ENCODE measurements at regions not wholly inside any gene's neighbourhood (a gene's known extent, or its start where the extent isn't known, plus 50 kb on each side); places are given as distances from the start of the nearest gene placed in this dataset.

DNA sequence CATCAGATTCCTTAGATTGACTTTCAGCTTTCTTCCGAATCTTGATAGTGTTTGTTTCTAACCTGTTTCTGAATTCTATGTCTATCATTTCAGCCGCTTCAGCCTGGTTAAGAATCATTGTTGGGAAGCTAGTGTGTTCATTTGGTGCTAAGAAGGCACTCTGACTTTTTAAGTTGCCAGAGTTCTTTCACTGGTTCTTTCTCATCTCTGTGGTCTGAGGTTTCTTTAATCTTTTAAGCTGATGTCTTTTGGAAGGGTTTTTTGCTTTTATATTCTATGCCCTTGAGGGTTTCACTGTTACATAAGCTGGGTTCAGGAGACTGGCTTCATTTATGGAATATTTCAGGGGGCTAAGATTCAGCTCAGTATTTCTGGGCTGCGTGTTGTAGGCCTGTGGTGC lies 104.5 kb upstream of the PRSS58 start:
- TF ChIP-seq, protein P1, sequence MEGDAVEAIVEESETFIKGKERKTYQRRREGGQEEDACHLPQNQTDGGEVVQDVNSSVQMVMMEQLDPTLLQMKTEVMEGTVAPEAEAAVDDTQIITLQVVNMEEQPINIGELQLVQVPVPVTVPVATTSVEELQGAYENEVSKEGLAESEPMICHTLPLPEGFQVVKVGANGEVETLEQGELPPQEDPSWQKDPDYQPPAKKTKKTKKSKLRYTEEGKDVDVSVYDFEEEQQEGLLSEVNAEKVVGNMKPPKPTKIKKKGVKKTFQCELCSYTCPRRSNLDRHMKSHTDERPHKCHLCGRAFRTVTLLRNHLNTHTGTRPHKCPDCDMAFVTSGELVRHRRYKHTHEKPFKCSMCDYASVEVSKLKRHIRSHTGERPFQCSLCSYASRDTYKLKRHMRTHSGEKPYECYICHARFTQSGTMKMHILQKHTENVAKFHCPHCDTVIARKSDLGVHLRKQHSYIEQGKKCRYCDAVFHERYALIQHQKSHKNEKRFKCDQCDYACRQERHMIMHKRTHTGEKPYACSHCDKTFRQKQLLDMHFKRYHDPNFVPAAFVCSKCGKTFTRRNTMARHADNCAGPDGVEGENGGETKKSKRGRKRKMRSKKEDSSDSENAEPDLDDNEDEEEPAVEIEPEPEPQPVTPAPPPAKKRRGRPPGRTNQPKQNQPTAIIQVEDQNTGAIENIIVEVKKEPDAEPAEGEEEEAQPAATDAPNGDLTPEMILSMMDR (IDR thresholded peaks at IDR 0.05) = no peak
- Histone ChIP-seq H3K4me3 (ENCODE audit: low read depth in 1 of 2, low read length in 1 of 2) (no peak overlapping the region), H3K4me1 (ENCODE audit: control insufficient read depth in 1 of 2, insufficient read depth in 1 of 2, low read depth in 1 of 2, low read length in 1 of 2) (peaks cover 0 to 5% of the 10 kb centered on the region in 2 experiments), H3K36me3 (no peaks in the 10 kb centered on the region), H3K9me3 (no peaks in the 10 kb centered on the region), H3K27me3 (no peaks in the 10 kb centered on the region), H3K27ac (no peak overlapping the region)

DNA sequence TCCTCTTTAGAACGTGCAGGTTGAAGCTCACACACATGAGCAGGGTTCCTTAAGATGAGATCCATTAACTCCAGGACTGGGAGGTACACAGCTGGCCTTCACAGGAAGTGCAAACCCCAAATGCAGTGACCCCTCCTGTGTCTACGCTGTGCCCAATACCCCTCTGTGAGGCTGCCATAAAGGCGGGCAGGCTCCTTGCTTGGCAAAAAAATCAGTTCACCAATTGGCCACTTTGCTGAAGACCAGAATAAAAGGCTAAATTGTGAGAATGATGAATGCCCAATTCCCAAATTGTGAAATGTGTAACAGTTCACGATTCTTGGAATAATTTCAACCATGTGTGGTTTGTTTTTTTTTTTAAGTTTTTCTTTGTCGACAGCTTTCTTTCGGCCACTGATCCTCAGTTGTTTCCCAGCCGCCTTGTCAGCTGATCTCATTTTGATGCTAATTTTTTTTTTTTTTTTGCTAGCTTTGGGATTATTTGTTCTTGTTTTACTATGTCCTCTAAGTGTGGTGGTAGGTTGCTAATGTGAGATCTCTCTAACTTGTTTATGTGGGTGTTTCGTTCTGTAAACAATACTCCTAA lies 101.9 kb upstream of the PRSS58 start:
- TF ChIP-seq, protein P1 (IDR thresholded peaks at IDR 0.05) = no peak
- H3K27me3 ChIP-seq = no peaks in the 10 kb centered on the region
- H3K36me3 ChIP-seq = no peaks in the 10 kb centered on the region
- H3K4me3 ChIP-seq (ENCODE audit: low read depth in 1 of 2, low read length in 1 of 2) = no peak overlapping the region
- no peak overlapping the region for H3K27ac ChIP-seq
- H3K9me3 ChIP-seq = no peaks in the 10 kb centered on the region
- H3K4me1 ChIP-seq (ENCODE audit: control insufficient read depth in 1 of 2, insufficient read depth in 1 of 2, low read depth in 1 of 2, low read length in 1 of 2) = peaks cover 0 to 5% of the 10 kb centered on the region in 2 experiments

DNA sequence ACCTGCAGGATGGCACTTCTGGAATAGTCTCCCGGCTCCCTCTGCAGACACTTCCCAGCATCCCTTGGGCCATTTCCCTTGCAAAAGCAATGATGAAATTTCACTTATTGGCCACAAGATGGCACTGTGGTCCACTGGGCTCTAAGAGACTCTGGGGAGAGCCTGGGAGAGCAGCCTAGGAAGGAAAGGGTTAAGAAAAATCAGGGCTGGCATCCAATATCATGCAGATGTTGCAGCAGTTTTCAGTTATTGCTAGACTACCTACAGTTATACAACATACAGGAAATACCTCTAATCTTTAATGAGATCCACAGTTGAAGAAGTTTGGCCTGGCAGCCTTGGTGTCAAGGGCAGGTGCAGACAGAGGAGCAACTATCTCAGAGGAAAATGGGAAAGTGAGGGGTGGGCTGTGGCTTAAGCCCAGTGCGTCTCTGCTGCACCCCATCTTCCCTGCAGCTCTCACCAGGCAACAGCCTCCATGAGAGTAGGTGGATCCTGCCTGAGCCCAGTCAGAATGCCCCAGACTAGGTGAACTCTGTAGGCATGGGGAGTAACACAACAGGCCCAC lies 100.2 kb upstream of the PRSS58 start:
- H3K4me1 ChIP-seq (ENCODE audit: control insufficient read depth in 1 of 2, insufficient read depth in 1 of 2, low read depth in 1 of 2, low read length in 1 of 2) = peaks cover 0 to 5% of the 10 kb centered on the region in 2 experiments

DNA sequence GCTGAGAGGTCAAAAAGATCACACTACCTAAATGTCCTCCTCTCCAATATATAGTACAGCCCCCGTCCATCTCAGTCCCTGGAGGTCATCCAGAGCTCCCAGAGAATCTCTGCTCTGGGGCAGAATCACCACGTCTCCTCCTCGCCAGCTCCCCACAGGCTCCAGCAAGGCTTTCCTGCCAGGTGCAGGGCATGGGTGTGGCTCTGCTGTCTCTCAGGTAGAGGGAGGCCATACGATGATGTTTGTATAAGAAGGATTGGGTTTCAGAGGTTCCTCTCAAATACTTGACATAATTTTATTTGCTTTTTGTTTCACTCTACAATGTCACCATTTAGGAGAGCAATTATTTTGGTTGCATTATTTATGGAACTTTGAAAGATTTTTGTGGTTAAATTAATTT lies 98.3 kb upstream of the PRSS58 start:
- Histone ChIP-seq H3K27ac (no peak overlapping the region), H3K4me3 (ENCODE audit: low read depth in 1 of 2, low read length in 1 of 2) (no peak overlapping the region), H3K9me3 (no peaks in the 10 kb centered on the region), H3K4me1 (ENCODE audit: control insufficient read depth in 1 of 2, insufficient read depth in 1 of 2, low read depth in 1 of 2, low read length in 1 of 2) (peaks cover 0 to 5% of the 10 kb centered on the region in 2 experiments), H3K27me3 (no peaks in the 10 kb centered on the region), H3K36me3 (no peaks in the 10 kb centered on the region)
- TF ChIP-seq, protein P1 (IDR thresholded peaks at IDR 0.05) = no peak

More for the DNA sequence above, 100.2 kb upstream of the PRSS58 start:
- H3K4me3 ChIP-seq (ENCODE audit: low read depth in 1 of 2, low read length in 1 of 2) = no peak overlapping the region
- H3K36me3 ChIP-seq = no peaks in the 10 kb centered on the region
- no peak overlapping the region for H3K27ac ChIP-seq
- H3K9me3 ChIP-seq = no peaks in the 10 kb centered on the region
- no peaks in the 10 kb centered on the region for H3K27me3 ChIP-seq
- TF ChIP-seq, protein P1 (IDR thresholded peaks at IDR 0.05) = peak; percentile 56

DNA sequence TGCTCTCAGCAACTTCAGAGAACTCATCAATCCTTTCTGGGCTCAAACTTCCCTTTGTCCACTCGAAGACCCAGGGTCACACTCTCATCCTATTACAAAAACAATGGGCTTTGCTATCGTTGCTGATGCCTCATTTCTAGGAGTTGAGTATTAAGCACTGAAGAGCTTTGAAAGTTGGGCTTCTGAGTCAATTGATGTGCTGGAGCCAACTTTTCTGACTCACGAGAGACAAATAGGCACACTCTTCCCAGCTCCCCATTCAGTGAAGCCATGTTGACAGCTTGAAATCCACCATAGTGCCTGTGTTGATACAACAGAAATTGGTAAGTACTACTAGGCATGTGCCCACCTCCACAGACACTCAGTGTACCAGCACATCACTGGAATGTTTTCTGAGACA lies 97.5 kb upstream of the PRSS58 start:
- no peak overlapping the region for H3K4me3 ChIP-seq (ENCODE audit: low read depth in 1 of 2, low read length in 1 of 2)
- H3K4me1 ChIP-seq (ENCODE audit: control insufficient read depth in 1 of 2, insufficient read depth in 1 of 2, low read depth in 1 of 2, low read length in 1 of 2) = peaks cover 0 to 5% of the 10 kb centered on the region in 2 experiments
- no peaks in the 10 kb centered on the region for H3K36me3 ChIP-seq
- TF ChIP-seq, protein P1 (IDR thresholded peaks at IDR 0.05) = no peak
- H3K9me3 ChIP-seq = no peaks in the 10 kb centered on the region
- no peaks in the 10 kb centered on the region for H3K27me3 ChIP-seq
- no peak overlapping the region for H3K27ac ChIP-seq

All from neutrophil (primary cell).